ENCODE measurements at regions not wholly inside any gene's neighbourhood (a gene's known extent, or its start where the extent isn't known, plus 50 kb on each side); places are given as distances from the start of the nearest gene placed in this dataset.
A peak's percentile ranks its signal among the peaks of the same experiment; 100 is the strongest.

GRCh38 chr3:22159004-22159695 is 408.1 kb upstream of the ZNF385D start:
- no peak for TF ChIP-seq CTCF (conservative IDR thresholded peaks at IDR 0.05)
- H3K27ac ChIP-seq, result peak overlapping the region; percentile 43

GRCh38 chr3:22161315-22161714 is 410.3 kb upstream of the ZNF385D start:
- TF ChIP-seq CTCF (conservative IDR thresholded peaks at IDR 0.05), result no peak
- no peak overlapping the region for H3K27ac ChIP-seq

DNA sequence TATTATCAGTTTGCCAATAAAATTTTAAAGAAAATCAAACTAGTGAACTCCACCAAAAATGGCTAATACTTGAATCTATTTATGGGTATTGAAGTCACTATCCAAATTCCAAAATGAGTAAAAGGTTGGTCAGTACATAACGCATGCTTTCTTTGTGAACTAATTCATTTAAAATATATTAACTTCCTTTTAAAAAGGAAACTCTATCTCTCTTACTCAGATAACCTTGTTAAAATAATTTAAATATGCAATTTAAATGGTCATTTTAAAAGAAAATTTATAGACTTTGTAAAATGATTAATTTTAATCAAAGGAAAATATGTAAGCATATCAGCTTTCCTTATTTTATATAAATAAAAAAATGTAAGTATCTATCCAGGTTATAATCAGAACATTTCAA is 419.4 kb upstream of the ZNF385D start:
- TF ChIP-seq CTCF (conservative IDR thresholded peaks at IDR 0.05), result no peak
- H3K27ac ChIP-seq, result no peak overlapping the region

DNA sequence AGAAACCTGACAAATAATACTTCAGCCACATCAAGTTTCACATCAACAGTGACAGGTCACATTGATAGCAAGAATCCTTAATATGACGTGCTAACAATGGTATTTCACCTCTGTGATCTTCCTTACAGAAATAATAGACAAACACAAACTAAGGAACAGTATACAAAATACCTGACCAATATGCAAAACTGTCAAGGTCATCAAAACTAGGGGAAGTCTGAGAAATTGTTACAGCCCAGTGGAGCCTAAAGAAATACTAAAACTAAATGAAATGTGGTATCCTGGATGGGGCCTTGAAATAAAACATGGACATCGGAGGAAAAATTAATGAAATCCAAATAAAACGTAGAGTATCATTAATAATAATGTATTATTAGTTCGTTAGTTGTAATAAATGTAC is 422.0 kb upstream of the ZNF385D start:
- no peak for TF ChIP-seq CTCF (conservative IDR thresholded peaks at IDR 0.05)
- H3K27ac ChIP-seq, result no peak overlapping the region

DNA sequence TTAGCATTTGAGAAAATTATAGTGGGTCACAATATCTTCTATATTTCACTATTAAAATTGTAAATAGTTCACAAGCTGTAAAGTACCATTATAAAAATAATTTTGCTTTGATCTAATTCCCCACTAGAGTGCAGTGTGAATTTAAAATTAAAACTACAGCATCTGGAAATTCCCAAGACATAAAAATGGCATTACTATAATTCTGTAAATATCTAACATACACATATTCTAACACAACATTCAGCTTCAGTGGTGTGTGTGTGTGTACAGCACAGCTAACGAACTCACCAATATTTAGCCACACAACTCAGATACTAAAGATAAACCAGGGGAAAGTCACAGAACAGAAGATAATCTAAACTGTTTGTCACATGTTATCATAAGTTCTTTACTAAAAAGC is 424.9 kb upstream of the ZNF385D start:
- peak; percentile 59 for TF ChIP-seq CTCF (conservative IDR thresholded peaks at IDR 0.05)
- no peak overlapping the region for H3K27ac ChIP-seq

- TF ChIP-seq CTCF (conservative IDR thresholded peaks at IDR 0.05), result no peak
Observed at GRCh38 chr3:22176911-22177310, 425.9 kb upstream of the ZNF385D start.

DNA sequence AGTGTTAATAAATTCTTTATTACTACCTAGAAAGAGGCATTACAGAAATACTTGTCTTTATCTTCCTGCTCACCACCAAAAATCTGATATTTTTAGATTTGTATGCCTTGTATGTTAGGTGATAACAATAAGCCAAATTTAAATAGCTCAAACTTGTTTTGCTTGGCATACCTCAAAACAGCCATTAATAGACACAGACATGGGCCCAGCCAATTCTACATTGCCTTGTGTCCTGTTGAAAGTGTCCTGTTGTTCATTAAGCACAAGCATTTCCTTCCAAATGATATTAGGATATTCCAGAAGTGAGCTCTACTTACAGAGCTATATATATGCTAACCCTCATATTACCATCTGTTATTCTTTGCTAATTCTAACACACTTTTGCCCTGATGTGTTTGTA is 438.6 kb upstream of the ZNF385D start:
- no peak overlapping the region for H3K27ac ChIP-seq
- TF ChIP-seq CTCF (conservative IDR thresholded peaks at IDR 0.05), result no peak

More at GRCh38 chr3:22176911-22177310, 425.9 kb upstream of the ZNF385D start:
- H3K27ac ChIP-seq, result no peak overlapping the region
